8988T (cell line): ENCODE measurements at regions not wholly inside any gene's neighbourhood (a gene's known extent, or its start where the extent isn't known, plus 50 kb on each side); places are given as distances from the start of the nearest gene placed in this dataset.

Experiments
- DNase-seq: peaks from one replicate; pipeline ENCODE4 v3.0.0; 2011

DNA sequence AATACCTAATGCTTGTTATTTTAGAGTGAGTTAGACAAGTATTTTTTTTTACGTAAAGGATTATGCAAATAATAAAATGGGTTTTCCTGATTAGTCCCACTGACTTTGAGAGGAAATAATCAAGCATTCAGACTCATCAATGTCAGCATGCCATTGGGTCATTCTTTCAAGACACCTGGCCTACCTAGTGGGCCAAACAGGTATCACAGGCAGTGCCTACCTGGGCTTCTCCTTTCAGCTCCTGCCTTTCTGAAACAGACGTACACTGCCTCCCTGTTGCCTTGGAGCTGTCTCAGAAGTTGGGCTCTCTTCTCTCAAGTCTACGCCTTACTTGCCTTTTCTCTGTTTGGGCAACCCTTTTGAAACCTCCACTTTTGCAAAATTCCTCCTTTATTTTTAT is 545.6 kb downstream of the SNAPC1 start:
- DNase-seq, result no peak

DNA sequence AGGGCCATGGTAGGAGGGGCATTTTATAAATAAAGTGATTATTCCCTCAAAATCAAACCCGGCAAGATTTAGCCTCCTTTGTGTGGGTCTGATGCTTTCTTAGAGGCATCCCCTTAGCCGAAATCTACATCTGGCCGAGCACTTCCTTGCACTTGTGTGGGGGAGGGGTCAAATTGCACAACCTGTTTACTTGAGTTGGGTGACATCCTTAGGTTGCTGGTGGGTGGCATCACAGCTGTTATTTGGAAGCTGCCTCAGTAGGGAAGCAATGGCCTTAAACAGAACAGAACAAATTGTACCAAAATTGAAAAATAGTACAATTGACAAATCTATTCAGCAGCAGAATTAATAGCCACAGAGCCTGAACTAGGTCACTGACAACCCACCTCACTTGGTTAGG is 546.1 kb downstream of the SNAPC1 start:
- no peak for DNase-seq

GRCh38 chr14:62308891-62309290 is 546.7 kb downstream of the SNAPC1 start:
- no peak for DNase-seq

- no peak for DNase-seq
Measured at GRCh38 chr14:62313212-62313611, 551.0 kb downstream of the SNAPC1 start.

- DNase-seq, result no peak
Measured at GRCh38 chr14:62314221-62314620, 552.0 kb downstream of the SNAPC1 start.

DNA sequence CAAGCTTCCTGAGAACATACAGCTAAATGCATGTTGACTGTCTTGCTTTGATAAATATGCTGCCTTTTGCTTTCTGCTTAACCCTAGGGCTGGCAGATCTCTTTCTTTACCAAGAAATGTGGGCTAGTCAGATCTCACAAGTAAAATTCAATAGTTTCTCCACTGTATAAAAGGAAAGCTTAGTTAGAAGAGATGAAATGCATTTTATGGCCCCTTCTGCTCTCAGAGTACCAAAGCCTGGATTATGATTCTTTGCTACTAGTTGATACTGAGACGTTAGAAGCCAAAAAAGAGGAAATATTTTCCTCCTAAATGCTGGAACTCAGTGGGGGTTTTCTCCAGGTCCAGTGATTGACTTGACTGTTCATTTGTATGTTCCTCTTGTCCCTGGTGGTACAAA is 552.7 kb downstream of the SNAPC1 start:
- DNase-seq, result no peak

DNA sequence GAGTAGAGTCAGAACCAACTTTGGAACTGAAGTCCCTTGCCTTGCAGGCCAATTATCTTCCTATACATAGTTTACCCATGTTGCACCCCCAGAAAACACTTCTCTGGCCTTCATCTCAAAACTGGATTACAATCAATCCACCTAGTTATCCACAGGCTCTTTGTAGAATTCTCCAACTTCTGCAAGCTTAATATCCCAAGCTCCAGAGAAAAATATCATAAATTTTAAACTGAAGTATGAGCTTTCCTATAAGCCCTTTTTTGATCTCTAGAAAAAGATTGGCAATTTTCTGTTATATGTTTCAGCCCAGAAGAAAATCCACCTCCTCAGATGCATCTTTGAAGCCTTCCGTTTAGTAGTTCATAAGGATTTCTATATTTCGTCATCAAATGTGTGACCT is 553.4 kb downstream of the SNAPC1 start:
- no peak for DNase-seq

DNA sequence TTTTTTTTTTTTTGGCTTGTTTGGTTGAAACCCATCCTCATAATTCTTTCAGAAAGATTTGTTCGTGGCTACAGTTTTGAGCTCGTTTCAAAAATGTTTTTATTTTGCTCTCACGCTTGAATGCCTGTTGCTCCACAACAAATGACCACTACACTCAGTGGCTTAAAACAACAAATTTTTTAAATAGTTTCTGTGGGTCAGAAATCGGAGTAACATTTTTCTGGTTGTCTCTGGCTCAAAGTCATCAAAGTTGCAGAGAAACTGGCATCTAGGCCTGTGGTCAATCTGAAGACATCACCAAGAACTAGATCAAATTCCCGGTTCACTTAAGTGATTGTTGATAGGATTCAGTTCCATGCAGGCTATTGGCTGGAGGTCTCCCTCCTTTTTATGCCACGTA is 560.0 kb downstream of the SNAPC1 start:
- no peak for DNase-seq

- no peak for DNase-seq
Measured at GRCh38 chr14:62329427-62329826, 567.2 kb downstream of the SNAPC1 start.

DNA sequence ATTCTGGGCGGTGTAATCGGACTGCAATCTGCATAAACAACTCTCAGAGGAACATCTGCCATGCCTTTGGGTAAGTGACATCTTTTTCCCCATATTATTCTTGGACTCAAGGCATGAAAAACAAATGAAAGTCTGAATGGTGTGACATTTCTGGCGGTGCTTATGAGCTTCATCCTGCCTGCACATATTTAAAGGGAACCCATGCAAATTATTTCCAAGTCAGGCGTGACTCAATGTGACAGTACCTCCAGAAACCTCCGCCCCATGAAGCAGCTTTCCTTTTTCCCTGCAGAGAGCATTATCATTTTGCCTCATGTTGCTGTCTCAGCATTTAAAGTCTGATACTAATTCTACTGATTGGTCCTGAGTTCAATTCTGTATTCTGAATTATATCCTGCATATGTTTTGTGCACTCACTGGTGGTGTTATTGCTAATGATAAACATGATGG is 585.4 kb downstream of the SNAPC1 start:
- DNase-seq, result no peak

- DNase-seq, result no peak
Measured at GRCh38 chr14:62357362-62357761, 595.1 kb downstream of the SNAPC1 start.

DNA sequence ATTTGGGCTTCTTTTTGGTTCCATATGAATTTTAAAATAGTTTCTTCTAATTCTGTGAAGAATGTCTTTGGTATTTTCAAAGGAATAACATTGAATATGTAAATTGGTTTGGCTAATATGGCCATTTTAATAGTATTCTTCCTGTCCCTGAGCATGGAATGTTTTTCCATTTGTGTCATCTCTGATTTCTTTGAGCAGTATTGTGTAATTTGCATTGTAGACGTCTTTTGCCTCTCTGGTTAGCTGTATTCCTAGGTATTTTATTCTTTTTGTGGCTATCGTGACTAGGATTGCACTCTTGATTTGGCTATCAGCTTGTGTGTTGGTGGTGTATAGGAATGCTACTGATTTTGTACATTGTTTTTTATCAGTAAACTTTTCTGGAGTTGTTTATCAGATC is 601.9 kb downstream of the SNAPC1 start:
- DNase-seq, result no peak

DNA sequence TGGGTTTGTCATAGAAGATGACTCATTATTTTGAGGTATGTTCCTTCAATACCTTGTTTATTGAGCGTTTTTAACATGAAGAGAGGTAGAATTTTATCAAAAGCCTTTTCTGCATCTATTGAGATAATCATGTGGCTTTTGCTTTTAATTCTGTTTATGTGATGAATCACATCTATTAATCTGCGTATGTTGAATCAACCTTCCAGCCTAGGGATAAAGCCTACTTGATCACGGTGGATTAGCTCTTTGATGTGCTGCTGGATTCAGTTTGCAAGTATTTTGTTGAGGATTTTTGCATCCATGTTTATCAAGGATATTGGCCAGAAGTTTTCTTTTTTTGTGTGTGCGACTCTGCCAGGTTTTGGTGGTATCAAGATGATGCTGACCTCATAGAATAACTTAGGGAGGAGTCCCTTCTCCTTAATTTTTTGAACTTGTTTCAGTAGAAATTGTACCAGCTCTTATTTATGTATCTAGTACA is 602.6 kb downstream of the SNAPC1 start:
- no peak for DNase-seq

- no peak for DNase-seq
Measured at GRCh38 chr14:62369919-62370560, 607.8 kb downstream of the SNAPC1 start.

DNA sequence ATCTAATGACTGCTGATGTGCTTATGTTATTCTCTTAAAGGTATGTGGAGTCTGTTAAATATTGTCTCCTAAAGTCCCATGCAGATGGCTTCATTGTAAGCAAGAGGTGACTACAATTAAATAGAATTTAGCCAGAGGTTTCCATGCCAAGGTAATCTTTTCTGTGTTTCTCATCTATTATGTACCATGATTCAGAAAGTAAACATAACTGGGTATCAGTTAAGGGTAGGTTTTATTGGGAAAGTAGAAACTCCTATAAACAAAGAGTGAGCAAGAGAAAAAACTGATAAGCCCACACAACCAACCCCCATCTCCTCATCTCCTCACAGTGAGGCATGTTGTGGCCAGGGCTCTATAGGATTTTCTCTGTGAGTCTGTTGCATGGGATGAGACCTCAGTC is 611.7 kb downstream of the SNAPC1 start:
- DNase-seq, result no peak

GRCh38 chr14:62378057-62378456 is 615.8 kb downstream of the SNAPC1 start:
- DNase-seq, result no peak

DNA sequence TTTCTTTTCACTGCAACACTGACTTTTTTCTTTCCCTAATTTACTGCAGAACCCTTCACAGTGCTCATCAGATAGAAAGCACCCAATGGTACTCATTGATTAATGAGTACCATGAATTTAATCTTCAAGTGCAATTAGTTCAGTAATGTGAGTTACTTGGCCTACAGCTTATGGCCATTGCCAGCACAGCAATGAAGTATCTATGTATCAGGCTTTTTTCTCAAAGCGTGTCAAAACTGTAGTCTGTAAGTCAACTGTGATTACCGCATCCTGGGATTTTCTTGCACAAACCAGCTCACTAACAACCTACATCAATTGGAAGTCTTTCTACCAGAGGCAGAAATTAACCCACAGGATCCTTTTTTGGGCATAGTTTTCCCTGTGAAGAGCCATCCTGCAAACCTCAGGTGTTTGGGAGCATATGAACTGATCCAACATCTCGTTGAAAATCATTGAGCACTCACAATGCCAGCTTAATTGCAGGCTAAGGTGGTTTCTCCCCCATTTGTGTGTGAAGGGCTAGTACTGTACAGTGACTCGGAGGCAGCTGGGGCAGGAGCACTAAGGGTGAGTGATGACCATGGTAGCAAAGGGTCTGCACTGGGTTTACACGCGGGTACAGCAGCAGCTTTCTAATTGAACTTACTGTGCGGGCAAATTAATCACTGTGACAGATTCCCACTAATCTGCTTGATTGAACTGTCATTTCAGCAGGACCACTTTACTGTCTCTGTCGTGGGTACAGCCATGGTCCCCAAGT is 619.3 kb downstream of the SNAPC1 start:
- DNase-seq, result no peak

GRCh38 chr14:62409169-62409568 is 636.1 kb downstream of the KCNH5 start:
- DNase-seq, result no peak

DNA sequence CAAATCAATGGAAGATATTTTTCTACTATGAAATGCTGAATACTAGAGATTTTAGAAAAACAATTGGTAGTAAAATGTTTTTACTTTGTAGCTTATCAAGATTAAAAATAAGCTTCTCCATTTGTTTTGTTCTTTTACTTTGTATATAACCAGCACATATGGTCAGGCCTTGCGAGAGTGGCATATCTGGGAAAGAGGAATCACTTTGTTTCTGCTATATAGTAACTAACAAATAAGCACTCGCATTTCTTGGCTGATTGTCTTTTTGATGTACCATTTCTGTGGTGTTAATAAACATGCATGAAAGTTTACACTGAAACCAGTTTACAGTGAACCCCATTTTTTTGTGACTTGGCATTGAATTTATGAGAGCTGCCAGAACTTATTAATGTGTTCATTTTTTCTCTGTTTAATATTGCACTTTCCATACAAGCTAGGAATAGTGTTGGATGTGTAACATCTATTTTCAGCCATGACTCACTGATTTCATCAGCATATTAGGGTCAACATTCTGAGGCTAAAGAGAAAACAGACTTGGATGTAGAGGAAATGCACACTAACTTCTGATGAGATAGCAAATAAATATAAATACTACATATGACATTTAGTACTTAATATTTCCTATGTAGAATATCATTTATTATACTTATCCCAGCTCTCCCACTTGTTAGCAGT is 635.5 kb downstream of the KCNH5 start:
- DNase-seq, result no peak

DNA sequence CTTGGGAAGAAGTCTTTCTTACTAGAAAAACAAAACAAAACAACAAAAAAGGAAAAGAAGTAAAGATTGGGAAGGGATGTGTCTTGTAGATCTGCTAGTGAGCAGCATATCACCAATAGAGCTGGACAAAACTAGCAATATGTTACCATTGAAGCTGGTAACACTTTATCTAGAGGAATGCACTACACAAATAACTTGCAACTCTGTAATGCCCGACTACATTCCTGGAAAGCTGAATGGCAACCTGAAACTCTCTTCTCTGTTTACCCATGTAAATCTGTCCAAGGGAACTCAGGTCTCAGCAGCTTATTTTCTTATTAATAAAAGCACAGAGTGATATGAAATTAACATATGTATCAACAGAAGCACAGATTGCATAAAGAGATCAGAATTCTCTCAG is 624.4 kb downstream of the KCNH5 start:
- DNase-seq, result no peak

GRCh38 chr14:62428429-62429203 is 616.6 kb downstream of the KCNH5 start:
- no peak for DNase-seq

DNA sequence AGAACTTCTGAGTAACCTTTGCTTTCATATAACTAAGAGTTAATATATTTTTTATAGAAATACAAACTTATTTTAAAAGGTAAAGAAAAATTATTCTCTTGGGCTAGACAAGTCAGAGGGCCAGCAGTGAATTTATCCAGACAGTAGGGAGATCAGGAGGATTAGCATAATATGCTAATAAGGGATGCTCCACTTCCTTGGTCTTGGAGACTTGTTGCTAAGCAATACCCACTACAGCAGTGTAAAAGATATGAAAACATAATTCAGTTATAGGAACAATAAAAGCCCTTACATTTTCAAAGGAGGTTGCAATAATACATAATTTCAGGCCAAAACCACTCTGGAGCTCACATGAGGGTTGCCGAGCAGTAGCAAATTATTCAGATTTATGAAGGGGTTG is 615.6 kb downstream of the KCNH5 start:
- DNase-seq, result no peak

DNA sequence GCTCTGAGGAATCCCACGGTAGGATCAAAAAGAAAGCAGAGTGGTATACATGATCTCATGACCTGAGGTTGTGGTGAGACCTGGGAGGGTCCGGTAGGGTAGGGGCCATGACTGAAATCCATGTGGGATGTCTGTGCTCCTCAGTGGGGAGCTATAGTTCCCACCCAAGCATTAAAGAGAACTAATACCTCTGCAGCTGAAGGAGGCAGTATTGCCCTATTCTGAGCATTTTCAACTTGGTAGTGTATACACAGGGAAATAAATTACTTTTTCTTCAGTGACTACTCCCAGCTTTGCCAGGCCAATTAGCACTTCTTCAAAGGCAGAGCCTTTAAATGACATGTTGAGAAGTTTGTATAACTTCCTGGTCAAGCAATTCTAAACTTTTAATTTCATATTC is 613.8 kb downstream of the KCNH5 start:
- DNase-seq, result no peak
